Activated CD8-positive, alpha-beta memory T cell treated with anti-CD3 and anti-CD28 coated beads, Interleukin-2, amount 10 ng/mL, durations not matched to agents 7 days and 5 days (primary cell): ENCODE measurements at regions not wholly inside any gene's neighbourhood (a gene's known extent, or its start where the extent isn't known, plus 50 kb on each side); places are given as distances from the start of the nearest gene placed in this dataset.
"Not testable (repeated sequence)": the region's sequence is repeated elsewhere in the genome, so short reads cannot be mapped to it uniquely, and the experiment has no call there.

ENCODE experiments used
- ATAC-seq: fragments of 150-1000 bp; cut with Tn5 transposase; one replicate; pipeline ENCODE4 v1.10.0; 2021; ENCODE audit warnings: moderate library complexity
- CTCF ChIA-PET: fragments of 350-600 bp; sonication (Branson Sonifier 250); formaldehyde crosslinking; loops from one replicate; lab custom pipeline; 2021; ENCODE audit warnings: antibody characterized with exemption; lab: Charles Lee
- DNase-seq: peaks from one replicate; pipeline ENCODE4 v3.0.0-alpha.2; 2020
- H3K27ac Mint-ChIP-seq: one replicate; pipeline ENCODE4 v1.8.0; 2021; ENCODE audit warnings: mild to moderate bottlenecking, mixed read lengths
- H3K27me3 Mint-ChIP-seq: one replicate; pipeline ENCODE4 v1.8.0; 2021; ENCODE audit warnings: mixed read lengths
- H3K36me3 Mint-ChIP-seq: one replicate; pipeline ENCODE4 v1.8.0; 2021; ENCODE audit warnings: mild to moderate bottlenecking, mixed read lengths
- H3K4me1 Mint-ChIP-seq: one replicate; pipeline ENCODE4 v1.8.0; 2021; ENCODE audit warnings: mixed read lengths
- H3K4me3 Mint-ChIP-seq: one replicate; pipeline ENCODE4 v1.8.0; 2021; ENCODE audit warnings: mild to moderate bottlenecking, moderate library complexity, mixed read lengths
- H3K9me3 Mint-ChIP-seq: one replicate; pipeline ENCODE4 v1.8.0; 2022; ENCODE audit warnings: low read depth, mixed read lengths

- CTCF ChIA-PET, H3K36me3 Mint-ChIP-seq, H3K4me3 Mint-ChIP-seq, H3K27me3 Mint-ChIP-seq, H3K4me1 Mint-ChIP-seq, H3K9me3 Mint-ChIP-seq, ATAC-seq, DNase-seq, H3K27ac Mint-ChIP-seq: not testable (repeated sequence)
Observed at GRCh38 chr1:146537775-146538373, 309.1 kb upstream of the NOTCH2NLA start.

DNA sequence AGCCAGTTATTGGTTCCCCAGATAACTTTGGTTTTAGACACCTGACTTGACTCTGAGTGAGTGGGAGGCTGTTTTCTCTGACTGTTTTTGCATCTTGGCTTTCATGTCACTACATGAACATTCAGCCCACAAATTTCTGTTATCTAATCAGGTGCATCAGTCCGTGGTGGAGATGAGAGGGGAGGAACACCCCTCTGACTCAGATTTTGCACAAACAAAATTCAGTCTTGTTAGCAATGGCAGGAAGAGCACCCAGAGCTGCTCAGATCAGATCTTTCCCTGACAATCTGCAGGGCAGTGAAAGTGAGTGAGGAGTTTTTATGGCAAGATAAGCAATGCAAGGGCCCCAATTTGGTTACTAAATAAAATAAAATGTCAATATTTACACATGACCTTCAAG lies 307.2 kb upstream of the NOTCH2NLA start:
- H3K36me3 Mint-ChIP-seq, H3K4me1 Mint-ChIP-seq, H3K27me3 Mint-ChIP-seq, DNase-seq, H3K27ac Mint-ChIP-seq, H3K4me3 Mint-ChIP-seq, CTCF ChIA-PET, H3K9me3 Mint-ChIP-seq: not testable (repeated sequence)
- ATAC-seq, result peak; percentile 53

- DNase-seq, H3K4me1 Mint-ChIP-seq, H3K27ac Mint-ChIP-seq, CTCF ChIA-PET, H3K27me3 Mint-ChIP-seq, H3K9me3 Mint-ChIP-seq, H3K4me3 Mint-ChIP-seq, ATAC-seq, H3K36me3 Mint-ChIP-seq: not testable (repeated sequence)
Observed at GRCh38 chr1:146535575-146535974, 306.8 kb upstream of the NOTCH2NLA start.

DNA sequence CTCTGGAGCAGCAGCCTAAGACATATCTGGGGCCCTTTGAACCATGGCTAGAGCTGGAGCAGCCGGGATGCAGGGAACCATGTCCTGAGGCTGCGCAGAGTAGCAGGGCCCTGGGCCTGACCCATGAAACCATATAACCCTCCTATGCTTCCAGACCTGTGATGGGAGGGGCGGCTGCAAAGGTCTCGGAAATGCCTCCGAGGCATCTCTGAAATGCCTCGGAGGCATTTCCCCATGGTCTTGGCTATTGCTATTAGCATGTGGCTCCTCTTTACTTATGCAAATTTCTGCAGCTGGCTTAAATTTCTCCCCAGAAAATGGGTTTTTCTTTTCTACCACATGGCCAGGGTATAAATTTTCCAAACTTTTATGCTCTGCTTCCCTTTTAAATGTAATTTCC lies 302.1 kb upstream of the NOTCH2NLA start:
- H3K36me3 Mint-ChIP-seq, H3K4me3 Mint-ChIP-seq, DNase-seq, H3K27ac Mint-ChIP-seq, H3K27me3 Mint-ChIP-seq, H3K9me3 Mint-ChIP-seq, ATAC-seq, CTCF ChIA-PET, H3K4me1 Mint-ChIP-seq: not testable (repeated sequence)

GRCh38 chr1:146522812-146523211 lies 294.0 kb upstream of the NOTCH2NLA start:
- H3K9me3 Mint-ChIP-seq, H3K27ac Mint-ChIP-seq, H3K4me3 Mint-ChIP-seq, CTCF ChIA-PET, ATAC-seq, DNase-seq, H3K36me3 Mint-ChIP-seq, H3K27me3 Mint-ChIP-seq, H3K4me1 Mint-ChIP-seq: not testable (repeated sequence)

DNA sequence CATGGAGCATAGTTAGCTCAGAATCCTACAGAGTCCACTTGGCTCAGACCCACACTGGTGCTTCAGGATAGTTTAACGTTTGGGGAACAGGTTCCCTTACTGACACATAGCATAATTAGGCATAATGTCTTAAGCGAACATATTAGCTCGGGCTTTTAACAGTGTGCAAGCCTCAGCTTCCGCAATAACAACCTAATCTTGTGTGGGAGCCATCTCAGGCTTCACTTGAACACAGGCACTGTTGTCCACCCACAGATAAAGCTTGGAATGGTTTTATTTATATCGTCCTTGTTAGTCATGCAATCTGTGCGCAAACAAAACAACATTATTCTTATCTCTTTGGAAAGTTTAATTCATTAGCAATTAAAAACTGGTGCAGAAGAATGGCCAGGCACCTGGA lies 293.5 kb upstream of the NOTCH2NLA start:
- H3K27ac Mint-ChIP-seq, H3K27me3 Mint-ChIP-seq, H3K4me3 Mint-ChIP-seq, CTCF ChIA-PET, DNase-seq, H3K4me1 Mint-ChIP-seq, H3K9me3 Mint-ChIP-seq, ATAC-seq, H3K36me3 Mint-ChIP-seq: not testable (repeated sequence)

- ATAC-seq, H3K9me3 Mint-ChIP-seq, DNase-seq, H3K27me3 Mint-ChIP-seq, CTCF ChIA-PET, H3K36me3 Mint-ChIP-seq, H3K4me1 Mint-ChIP-seq, H3K4me3 Mint-ChIP-seq, H3K27ac Mint-ChIP-seq: not testable (repeated sequence)
Observed at GRCh38 chr1:146521804-146522203, 293.0 kb upstream of the NOTCH2NLA start.

- DNase-seq, H3K27me3 Mint-ChIP-seq, ATAC-seq, H3K4me3 Mint-ChIP-seq, H3K4me1 Mint-ChIP-seq, H3K36me3 Mint-ChIP-seq, CTCF ChIA-PET, H3K9me3 Mint-ChIP-seq, H3K27ac Mint-ChIP-seq: not testable (repeated sequence)
Observed at GRCh38 chr1:146513754-146514153, 284.9 kb upstream of the NOTCH2NLA start.

DNA sequence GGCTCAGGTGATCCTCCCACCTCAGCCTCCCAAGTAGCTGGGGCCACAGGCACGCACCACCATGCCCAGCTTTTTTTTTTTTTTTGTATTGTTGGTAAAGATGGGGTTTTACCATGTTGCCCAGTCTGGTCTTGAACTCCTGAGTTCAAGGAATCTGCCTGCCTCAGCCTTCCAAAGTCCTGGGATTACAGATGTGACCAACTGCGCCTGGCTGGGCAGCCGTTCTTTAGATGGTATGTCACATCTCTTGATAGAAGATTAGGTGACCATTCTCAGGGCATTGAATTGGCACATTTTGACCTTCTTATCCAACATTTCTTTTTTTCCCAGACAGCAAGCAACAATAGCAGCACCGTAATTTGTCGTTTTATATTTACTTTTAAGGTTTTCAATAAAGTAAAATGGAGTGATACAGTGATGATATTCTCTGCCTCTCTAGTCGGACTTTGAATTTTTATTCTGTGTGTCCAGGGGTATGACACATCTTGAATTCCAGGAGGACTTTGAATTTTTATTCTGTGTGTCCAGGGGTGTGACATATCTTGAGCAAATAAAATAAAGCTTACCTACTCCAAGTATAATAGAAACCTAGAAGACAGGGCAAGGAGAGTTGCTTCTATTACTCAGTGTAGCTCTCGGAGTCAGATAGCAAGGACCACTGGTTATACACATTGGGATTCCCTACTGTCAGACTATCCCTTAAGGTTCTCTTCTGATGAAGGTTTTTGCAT lies 282.4 kb upstream of the NOTCH2NLA start:
- CTCF ChIA-PET, H3K9me3 Mint-ChIP-seq, H3K4me3 Mint-ChIP-seq, H3K4me1 Mint-ChIP-seq, ATAC-seq, H3K27me3 Mint-ChIP-seq, H3K36me3 Mint-ChIP-seq, DNase-seq, H3K27ac Mint-ChIP-seq: not testable (repeated sequence)

DNA sequence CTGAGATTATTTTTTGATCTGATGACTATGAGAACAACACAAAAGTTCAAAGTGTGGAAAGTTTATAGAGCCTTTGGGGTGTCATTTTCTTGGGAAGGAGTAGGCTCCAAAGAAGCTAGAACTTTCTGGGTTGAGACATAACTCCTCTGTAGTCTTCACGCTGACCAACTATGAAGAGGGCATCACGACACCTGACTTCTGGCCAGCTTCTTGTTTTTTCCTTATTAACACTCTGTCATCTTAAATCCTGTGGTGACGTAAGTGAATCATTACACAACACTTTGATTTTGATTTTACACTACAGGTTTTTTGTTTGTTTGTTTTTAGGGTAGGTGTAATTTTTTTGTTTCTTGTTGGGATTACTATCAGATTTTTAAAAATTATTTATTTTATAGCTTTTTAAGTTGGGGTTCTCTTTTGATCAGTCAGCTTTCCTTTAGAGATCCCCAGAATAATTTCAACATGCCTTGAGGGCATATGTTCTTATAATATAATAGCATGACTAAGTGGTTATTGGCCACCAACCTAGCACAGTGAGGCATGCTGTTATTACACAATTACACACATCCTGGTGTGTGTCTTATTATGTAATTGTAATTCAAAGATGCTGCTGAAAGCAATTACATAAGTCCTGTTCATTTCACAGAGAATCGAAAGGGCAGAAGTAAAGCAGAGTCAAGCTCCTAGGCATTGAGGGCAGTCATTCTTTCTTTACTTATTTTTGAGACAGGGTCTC lies 281.6 kb upstream of the NOTCH2NLA start:
- not testable (repeated sequence) for H3K9me3 Mint-ChIP-seq, H3K4me3 Mint-ChIP-seq, H3K4me1 Mint-ChIP-seq

GRCh38 chr1:146504121-146504520 lies 275.3 kb upstream of the NOTCH2NLA start:
- H3K27me3 Mint-ChIP-seq, ATAC-seq, DNase-seq, CTCF ChIA-PET, H3K27ac Mint-ChIP-seq, H3K9me3 Mint-ChIP-seq, H3K36me3 Mint-ChIP-seq, H3K4me3 Mint-ChIP-seq, H3K4me1 Mint-ChIP-seq: not testable (repeated sequence)

More for the DNA sequence above, 281.6 kb upstream of the NOTCH2NLA start:
- H3K27me3 Mint-ChIP-seq, ATAC-seq, H3K27ac Mint-ChIP-seq, H3K36me3 Mint-ChIP-seq, DNase-seq, CTCF ChIA-PET: not testable (repeated sequence)

- CTCF ChIA-PET, H3K4me3 Mint-ChIP-seq, H3K27ac Mint-ChIP-seq, DNase-seq, H3K4me1 Mint-ChIP-seq, H3K36me3 Mint-ChIP-seq, H3K27me3 Mint-ChIP-seq, H3K9me3 Mint-ChIP-seq, ATAC-seq: not testable (repeated sequence)
Observed at GRCh38 chr1:146487555-146487954, 258.7 kb upstream of the NOTCH2NLA start.

- CTCF ChIA-PET, H3K27me3 Mint-ChIP-seq, H3K4me1 Mint-ChIP-seq, H3K9me3 Mint-ChIP-seq, H3K27ac Mint-ChIP-seq, H3K36me3 Mint-ChIP-seq, ATAC-seq, H3K4me3 Mint-ChIP-seq, DNase-seq: not testable (repeated sequence)
Observed at GRCh38 chr1:146487155-146487554, 258.3 kb upstream of the NOTCH2NLA start.
